Activated CD4-positive, alpha-beta T cell treated with anti-CD3 and anti-CD28 coated beads for 36 hours (primary cell): ENCODE measurements at regions not wholly inside any gene's neighbourhood (a gene's known extent, or its start where the extent isn't known, plus 50 kb on each side); places are given as distances from the start of the nearest gene placed in this dataset.

Experiments used
- ATAC-seq: fragments of 200-7000 bp; cut with Tn5 transposase; one replicate; pipeline ENCODE4 v1.10.0; 2021; ENCODE audit warnings: mild to moderate bottlenecking, moderate library complexity
- CTCF ChIA-PET: fragments of 350-600 bp; sonication (Branson Sonifier 250); formaldehyde crosslinking; loops from one replicate; lab custom pipeline; 2021; ENCODE audit warnings: antibody characterized with exemption; lab: Charles Lee
- POLR2A ChIA-PET: fragments of 350-600 bp; sonication (Branson Sonifier 250); formaldehyde crosslinking; loops from one replicate; lab custom pipeline; 2021; ENCODE audit warnings: antibody characterized with exemption, inconsistent platforms; lab: Charles Lee
- DNase-seq: peaks from one replicate; pipeline ENCODE4 v3.0.0-alpha.2; 2020
- H3K27ac Mint-ChIP-seq: one replicate; pipeline ENCODE4 v1.8.0; 2021; ENCODE audit warnings: mixed read lengths
- H3K27me3 Mint-ChIP-seq: one replicate; pipeline ENCODE4 v1.8.0; 2021; ENCODE audit warnings: mixed read lengths
- H3K36me3 Mint-ChIP-seq: one replicate; pipeline ENCODE4 v1.8.0; 2021; ENCODE audit warnings: low read depth, mixed read lengths
- H3K4me1 Mint-ChIP-seq: one replicate; pipeline ENCODE4 v1.8.0; 2021; ENCODE audit warnings: mixed read lengths
- H3K4me3 Mint-ChIP-seq: one replicate; pipeline ENCODE4 v1.8.0; 2021; ENCODE audit warnings: mild to moderate bottlenecking, moderate library complexity, mixed read lengths
- H3K9me3 Mint-ChIP-seq: one replicate; pipeline ENCODE4 v1.8.0; 2021; ENCODE audit warnings: low read depth, mixed read lengths
- intact Hi-C, 2 experiments: fragments of 100-400 bp; cut with DNase I in 1 of 2; cut with micrococcal nuclease in 1 of 2; formaldehyde crosslinking; loops; one replicate each; pipeline versions ENCODE4 v1.14.2 to v1.15.1; 2022 to 2024; cut with DNase I, micrococcal nuclease

DNA sequence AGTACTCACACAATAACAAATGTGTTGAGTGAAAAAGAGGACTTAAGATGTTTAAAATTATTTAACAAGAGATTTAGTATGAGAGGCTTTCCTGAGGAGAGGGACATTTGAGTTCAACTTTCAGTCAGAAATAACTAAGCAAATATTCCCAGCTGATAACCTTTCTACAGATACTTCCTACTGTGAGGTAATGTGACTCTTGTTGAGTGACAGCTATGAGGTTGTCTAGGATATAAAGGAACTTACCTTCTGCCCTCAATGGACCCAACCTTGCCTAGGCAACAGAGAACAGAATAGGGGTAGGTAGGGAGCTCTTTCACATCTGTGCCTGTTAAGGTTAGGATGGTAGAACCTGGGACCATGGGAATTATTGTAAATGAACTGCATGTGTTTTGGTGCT, 54.7 kb downstream of the GLUD2 start:
- CTCF ChIA-PET: no interaction called here
- DNase-seq (no peak), ATAC-seq (no peak)
- H3K4me3 Mint-ChIP-seq: no peak overlapping the region
- no peaks in the 10 kb centered on the region for H3K36me3 Mint-ChIP-seq
- H3K27me3 Mint-ChIP-seq: no peaks in the 10 kb centered on the region
- H3K4me1 Mint-ChIP-seq: no peaks in the 10 kb centered on the region
- no peaks in the 10 kb centered on the region for H3K9me3 Mint-ChIP-seq
- POLR2A ChIA-PET: no interaction called here
- H3K27ac Mint-ChIP-seq: no peak overlapping the region
- intact Hi-C loops: no loop called here

- intact Hi-C loops: no loop called here
- Mint-ChIP-seq H3K4me1 (peaks cover 4% of the 10 kb centered on the region), H3K4me3 (no peak overlapping the region), H3K27me3 (no peaks in the 10 kb centered on the region), H3K36me3 (no peaks in the 10 kb centered on the region), H3K27ac (no peak overlapping the region), H3K9me3 (no peaks in the 10 kb centered on the region)
- ChIA-PET POLR2A (no interaction called here), CTCF (no interaction called here)
- DNase-seq: no peak
- ATAC-seq: no peak
These were observed 56.0 kb downstream of the GLUD2 start for GRCh38 chrX:121103381-121103780.

- ATAC-seq: peak; percentile 58
These were observed 59.2 kb downstream of the GLUD2 start for GRCh38 chrX:121106484-121107235.

GRCh38 chrX:121109986-121110385, 62.6 kb downstream of the GLUD2 start:
- no peak for DNase-seq
- Mint-ChIP-seq H3K4me1 (peaks cover 4% of the 10 kb centered on the region), H3K27me3 (no peaks in the 10 kb centered on the region), H3K9me3 (no peaks in the 10 kb centered on the region), H3K36me3 (no peaks in the 10 kb centered on the region), H3K4me3 (no peak overlapping the region), H3K27ac (no peak overlapping the region)
- no peak for ATAC-seq
- intact Hi-C loops: loop anchor here in 1 of 2 experiments (5.0 kb wide), 1 partner anchor 197 kb away; no protein-coding TSS in a partner anchor
- ChIA-PET CTCF (no interaction called here), POLR2A (no interaction called here)

More at GRCh38 chrX:121106484-121107235, 59.2 kb downstream of the GLUD2 start:
- CTCF ChIA-PET: no interaction called here
- Mint-ChIP-seq H3K4me1 (peaks cover 4% of the 10 kb centered on the region), H3K9me3 (no peaks in the 10 kb centered on the region), H3K27ac (no peak overlapping the region), H3K4me3 (no peak overlapping the region), H3K27me3 (no peaks in the 10 kb centered on the region), H3K36me3 (no peaks in the 10 kb centered on the region)
- POLR2A ChIA-PET: no interaction called here
- DNase-seq: peak; percentile 16
- intact Hi-C loops: loop anchor here in 1 of 2 experiments (2.0 to 5.0 kb wide), 2 partner anchors 54 to 201 kb away; no protein-coding TSS in a partner anchor

DNA sequence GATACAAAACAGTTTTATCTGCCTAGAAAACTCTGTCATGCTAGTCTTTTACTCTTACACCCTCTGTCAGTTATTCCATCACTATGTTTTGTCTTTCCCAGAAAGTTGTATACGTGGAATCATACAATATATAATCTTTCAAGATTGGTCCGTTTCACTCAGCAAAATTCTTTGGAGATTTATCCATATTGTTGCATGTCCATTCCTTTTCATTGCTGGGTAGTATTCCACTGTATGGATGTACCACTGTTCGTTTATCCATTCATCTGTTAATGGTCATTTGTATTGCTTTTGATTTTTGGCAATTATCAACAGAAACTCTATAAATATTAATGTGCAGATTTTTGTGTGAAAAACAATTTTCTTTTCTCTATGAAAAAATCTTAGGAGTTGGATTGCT, 63.1 kb downstream of the GLUD2 start:
- Mint-ChIP-seq H3K4me1 (peaks cover 4% of the 10 kb centered on the region), H3K27me3 (no peaks in the 10 kb centered on the region), H3K27ac (no peak overlapping the region), H3K4me3 (no peak overlapping the region), H3K9me3 (no peaks in the 10 kb centered on the region), H3K36me3 (no peaks in the 10 kb centered on the region)
- ATAC-seq (no peak), DNase-seq (no peak)
- POLR2A ChIA-PET: no interaction called here
- CTCF ChIA-PET: no interaction called here
- intact Hi-C loops: no loop called here

GRCh38 chrX:121114691-121115090, 67.3 kb downstream of the GLUD2 start:
- Mint-ChIP-seq H3K27me3 (no peaks in the 10 kb centered on the region), H3K4me3 (no peak overlapping the region), H3K36me3 (no peaks in the 10 kb centered on the region), H3K27ac (no peak overlapping the region), H3K9me3 (no peaks in the 10 kb centered on the region), H3K4me1 (no peaks in the 10 kb centered on the region)
- ChIA-PET CTCF (no interaction called here), POLR2A (no interaction called here)
- intact Hi-C loops: no loop called here
- ATAC-seq (no peak), DNase-seq (no peak)

GRCh38 chrX:121120690-121121605, 73.5 kb downstream of the GLUD2 start:
- no peaks in the 10 kb centered on the region for H3K9me3 Mint-ChIP-seq
- ATAC-seq (no peak), DNase-seq (no peak)
- H3K27ac Mint-ChIP-seq: no peak overlapping the region
- POLR2A ChIA-PET: no interaction called here
- H3K4me1 Mint-ChIP-seq: no peaks in the 10 kb centered on the region
- H3K4me3 Mint-ChIP-seq: no peak overlapping the region
- no peaks in the 10 kb centered on the region for H3K36me3 Mint-ChIP-seq
- H3K27me3 Mint-ChIP-seq: no peaks in the 10 kb centered on the region
- CTCF ChIA-PET: no interaction called here
- intact Hi-C loops: no loop called here

DNA sequence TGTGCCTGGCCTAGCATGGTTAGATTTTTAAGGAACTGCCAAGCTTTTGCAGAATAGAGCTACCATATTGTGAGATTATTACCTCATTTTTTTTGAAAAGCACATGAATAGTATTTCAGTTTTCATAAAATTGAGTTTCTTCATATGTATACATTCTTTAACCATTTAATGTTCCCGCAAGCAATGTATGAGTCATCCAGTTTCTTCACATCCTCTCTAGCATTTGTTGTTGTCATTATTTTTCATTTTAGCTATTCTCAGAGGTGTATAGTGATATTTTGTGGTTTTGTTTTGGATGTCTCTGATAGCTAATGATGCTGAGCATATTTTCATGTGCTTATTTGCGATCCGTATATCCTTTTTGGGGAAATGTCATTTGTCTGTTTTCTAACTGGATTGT, 74.9 kb downstream of the GLUD2 start:
- CTCF ChIA-PET: no interaction called here
- intact Hi-C loops: no loop called here

DNA sequence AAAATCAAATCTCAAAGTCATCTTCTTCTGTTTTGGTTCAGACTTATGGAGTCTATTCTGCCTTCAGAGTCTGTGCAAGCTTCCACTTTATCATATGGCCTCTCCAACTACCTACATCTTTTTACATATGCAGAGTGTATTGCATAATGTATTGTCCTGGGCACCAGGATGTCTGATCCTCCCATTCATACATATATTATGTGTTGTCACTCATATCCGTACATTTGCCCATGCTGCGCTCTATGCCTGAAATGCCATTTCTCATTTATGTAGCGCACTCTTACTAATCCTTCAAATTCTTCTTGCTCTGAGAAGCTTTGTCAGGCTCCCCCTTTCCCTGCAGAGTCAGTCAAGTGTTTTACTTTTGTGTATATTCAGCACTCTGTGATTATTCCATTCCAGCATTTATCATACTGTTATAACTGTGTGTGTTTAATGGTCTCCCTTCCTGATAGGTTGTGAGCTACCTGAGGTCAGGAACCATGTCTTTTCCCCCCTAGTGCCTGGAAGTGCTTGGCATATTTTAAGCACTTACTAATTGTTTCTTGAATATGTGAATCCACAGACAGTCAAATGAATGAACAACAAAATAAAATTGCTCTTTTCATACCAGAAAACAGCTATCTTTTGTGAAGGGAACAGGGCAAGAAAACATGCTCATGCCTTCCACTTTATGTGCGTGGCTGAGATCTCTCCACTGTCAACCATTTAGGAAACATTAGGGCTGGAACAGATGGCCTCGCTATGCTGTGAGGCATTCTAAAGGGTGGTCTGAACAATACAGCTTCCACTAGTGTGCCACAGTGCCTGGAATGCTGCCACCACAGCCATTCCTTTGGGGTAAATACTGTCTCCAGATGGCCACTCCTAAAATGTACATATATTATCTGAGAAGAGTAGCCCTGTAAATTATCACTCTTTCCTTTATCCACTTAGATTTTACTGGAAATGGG, 81.8 kb downstream of the GLUD2 start:
- no peaks in the 10 kb centered on the region for H3K27me3 Mint-ChIP-seq
- H3K4me1 Mint-ChIP-seq: no peaks in the 10 kb centered on the region
- intact Hi-C loops: no loop called here
- no peaks in the 10 kb centered on the region for H3K9me3 Mint-ChIP-seq
- H3K27ac Mint-ChIP-seq: no peak overlapping the region
- no peak for DNase-seq
- no peaks in the 10 kb centered on the region for H3K36me3 Mint-ChIP-seq
- H3K4me3 Mint-ChIP-seq: no peak overlapping the region
- POLR2A ChIA-PET: no interaction called here
- no peak for ATAC-seq
- CTCF ChIA-PET: no interaction called here

More for the DNA sequence above, 74.9 kb downstream of the GLUD2 start:
- POLR2A ChIA-PET: no interaction called here
- no peak overlapping the region for H3K27ac Mint-ChIP-seq
- H3K36me3 Mint-ChIP-seq: no peaks in the 10 kb centered on the region
- no peaks in the 10 kb centered on the region for H3K27me3 Mint-ChIP-seq
- DNase-seq (no peak), ATAC-seq (no peak)
- no peaks in the 10 kb centered on the region for H3K4me1 Mint-ChIP-seq
- no peaks in the 10 kb centered on the region for H3K9me3 Mint-ChIP-seq
- H3K4me3 Mint-ChIP-seq: no peak overlapping the region

GRCh38 chrX:121132675-121133074, 85.3 kb downstream of the GLUD2 start:
- no peaks in the 10 kb centered on the region for H3K9me3 Mint-ChIP-seq
- H3K4me1 Mint-ChIP-seq: no peaks in the 10 kb centered on the region

More at GRCh38 chrX:121132675-121133074, 85.3 kb downstream of the GLUD2 start:
- H3K27me3 Mint-ChIP-seq: no peaks in the 10 kb centered on the region
- H3K27ac Mint-ChIP-seq: no peak overlapping the region
- H3K4me3 Mint-ChIP-seq: no peak overlapping the region
- no peaks in the 10 kb centered on the region for H3K36me3 Mint-ChIP-seq
- ChIA-PET CTCF (no interaction called here), POLR2A (no interaction called here)
- DNase-seq (no peak), ATAC-seq (no peak)
- intact Hi-C loops: no loop called here
